Retinal pigment epithelial cell (primary cell): ENCODE measurements at regions not wholly inside any gene's neighbourhood (a gene's known extent, or its start where the extent isn't known, plus 50 kb on each side); places are given as distances from the start of the nearest gene placed in this dataset.
"Not testable (repeated sequence)": the region's sequence is repeated elsewhere in the genome, so short reads cannot be mapped to it uniquely, and the experiment has no call there.

ENCODE experiments used
- DNase-seq: peaks from one replicate; pipeline ENCODE4 v3.0.0-alpha.2; 2010; ENCODE audit warnings: low read depth
- H3K4me3 ChIP-seq: 2 replicates; pipeline ENCODE4 v1.5.1; 2011; ENCODE audit warnings: mild to moderate bottlenecking, low read length, control low read depth, moderate library complexity
- CTCF ChIP-seq: conservative IDR thresholded peaks from 2 replicates; pipeline ENCODE4 v1.5.1; 2011; ENCODE audit warnings: low read depth, low read length, control low read depth, inconsistent platforms

GRCh38 chr4:189530848-189531247 lies 409.8 kb upstream of the FRG1 start:
- no peak overlapping the region for H3K4me3 ChIP-seq
- no peak for TF ChIP-seq CTCF
- DNase-seq, result no peak

GRCh38 chr4:189533603-189534002 lies 407.1 kb upstream of the FRG1 start:
- no peak for TF ChIP-seq CTCF
- no peak for DNase-seq
- no peak overlapping the region for H3K4me3 ChIP-seq

- no peak for TF ChIP-seq CTCF
- no peak overlapping the region for H3K4me3 ChIP-seq
- DNase-seq, result no peak
Observed at GRCh38 chr4:189547559-189547958, 393.1 kb upstream of the FRG1 start.

- no peak for TF ChIP-seq CTCF
Observed at GRCh38 chr4:189548484-189549125, 392.1 kb upstream of the FRG1 start.

GRCh38 chr4:189551931-189552670 lies 388.6 kb upstream of the FRG1 start:
- DNase-seq, H3K4me3 ChIP-seq: not testable (repeated sequence)

More at GRCh38 chr4:189548484-189549125, 392.1 kb upstream of the FRG1 start:
- no peak overlapping the region for H3K4me3 ChIP-seq
- DNase-seq, result no peak

GRCh38 chr4:189560605-189561004 lies 380.1 kb upstream of the FRG1 start:
- H3K4me3 ChIP-seq, DNase-seq: not testable (repeated sequence)

- DNase-seq, H3K4me3 ChIP-seq: not testable (repeated sequence)
Observed at GRCh38 chr4:189563751-189564150, 376.9 kb upstream of the FRG1 start.

- H3K4me3 ChIP-seq, DNase-seq: not testable (repeated sequence)
Observed at GRCh38 chr4:189566271-189566670, 374.4 kb upstream of the FRG1 start.

- not testable (repeated sequence) for DNase-seq
Observed at GRCh38 chr4:189566900-189567299, 373.8 kb upstream of the FRG1 start.

GRCh38 chr4:189579645-189580044 lies 361.0 kb upstream of the FRG1 start:
- H3K4me3 ChIP-seq, DNase-seq: not testable (repeated sequence)

More at GRCh38 chr4:189566900-189567299, 373.8 kb upstream of the FRG1 start:
- not testable (repeated sequence) for H3K4me3 ChIP-seq

- DNase-seq, H3K4me3 ChIP-seq: not testable (repeated sequence)
Observed at GRCh38 chr4:189586908-189587632, 353.6 kb upstream of the FRG1 start.

- not testable (repeated sequence) for H3K4me3 ChIP-seq, DNase-seq
Observed at GRCh38 chr4:189589201-189589600, 351.5 kb upstream of the FRG1 start.
